ENCODE measurements at regions not wholly inside any gene's neighbourhood (a gene's known extent, or its start where the extent isn't known, plus 50 kb on each side); places are given as distances from the start of the nearest gene placed in this dataset.
A peak's percentile ranks its signal among the peaks of the same experiment; 100 is the strongest.

GRCh38 chr7:157486007-157486755 lies 149.4 kb downstream of the DNAJB6 start:
- no peaks in the 10 kb centered on the region for H3K36me3 ChIP-seq (ENCODE audit: control insufficient read depth, insufficient read depth, low read length)
- no peak for DNase-seq (ENCODE audit: low read depth in 2 of 2)
- H3K4me2 ChIP-seq (ENCODE audit: extremely low read depth, insufficient read depth, low read length), result no peak overlapping the region
- H3K27me3 ChIP-seq (ENCODE audit: control insufficient read depth, insufficient read depth, low read length), result no peaks in the 10 kb centered on the region
- TF ChIP-seq CTCF (conservative IDR thresholded peaks at IDR 0.05 in 1 of 2, IDR thresholded peaks at IDR 0.05 in 1 of 2; ENCODE audit: low read depth in 1 of 2, low read length in 2 of 2) (no peak), EZH2 (IDR thresholded peaks at IDR 0.05; ENCODE audit: low read length, missing control alignments) (no peak)
- H3K4me1 ChIP-seq (ENCODE audit: control insufficient read depth, extremely low read depth, insufficient read depth, low read length), result no peaks in the 10 kb centered on the region
- no peaks in the 10 kb centered on the region for H3K79me2 ChIP-seq (ENCODE audit: control insufficient read depth, insufficient read depth, low read length)
- H4K20me1 ChIP-seq (ENCODE audit: control insufficient read depth, extremely low read depth, insufficient read depth, low read length), result no peaks in the 10 kb centered on the region
- no peak overlapping the region for H3K9ac ChIP-seq (ENCODE audit: insufficient read depth, low read length)
- H3K4me3 ChIP-seq (replicated peaks in 1 of 4; ENCODE audit: control extremely low read depth in 1 of 4, insufficient read depth in 1 of 4, low read depth in 3 of 4, low read length in 4 of 4), result no peak overlapping the region
- H3K9me3 ChIP-seq (ENCODE audit: control insufficient read depth, insufficient read depth, low read depth, low read length), result peaks cover 3% of the 10 kb centered on the region
- H2AFZ ChIP-seq (ENCODE audit: low read length), result no peak overlapping the region
- H3K27ac ChIP-seq (ENCODE audit: insufficient read depth, low read length), result no peak overlapping the region

- H3K79me2 ChIP-seq (ENCODE audit: control insufficient read depth, insufficient read depth, low read length), result no peaks in the 10 kb centered on the region
- no peaks in the 10 kb centered on the region for H3K9me3 ChIP-seq (ENCODE audit: control insufficient read depth, insufficient read depth, low read depth, low read length)
- DNase-seq (ENCODE audit: low read depth in 2 of 2), result no peak
- no peaks in the 10 kb centered on the region for H3K4me1 ChIP-seq (ENCODE audit: control insufficient read depth, extremely low read depth, insufficient read depth, low read length)
- no peaks in the 10 kb centered on the region for H4K20me1 ChIP-seq (ENCODE audit: control insufficient read depth, extremely low read depth, insufficient read depth, low read length)
- H3K27me3 ChIP-seq (ENCODE audit: control insufficient read depth, insufficient read depth, low read length), result no peaks in the 10 kb centered on the region
- no peak overlapping the region for H3K27ac ChIP-seq (ENCODE audit: insufficient read depth, low read length)
- H3K4me3 ChIP-seq (replicated peaks in 1 of 4; ENCODE audit: control extremely low read depth in 1 of 4, insufficient read depth in 1 of 4, low read depth in 3 of 4, low read length in 4 of 4), result no peak overlapping the region
- no peak overlapping the region for H3K9ac ChIP-seq (ENCODE audit: insufficient read depth, low read length)
- H3K36me3 ChIP-seq (ENCODE audit: control insufficient read depth, insufficient read depth, low read length), result no peaks in the 10 kb centered on the region
- no peak overlapping the region for H3K4me2 ChIP-seq (ENCODE audit: extremely low read depth, insufficient read depth, low read length)
- TF ChIP-seq EZH2 (IDR thresholded peaks at IDR 0.05; ENCODE audit: low read length, missing control alignments), result no peak
- TF ChIP-seq CTCF (conservative IDR thresholded peaks at IDR 0.05 in 1 of 2, IDR thresholded peaks at IDR 0.05 in 1 of 2; ENCODE audit: low read depth in 1 of 2, low read length in 2 of 2), result no peak
- H2AFZ ChIP-seq (ENCODE audit: low read length), result no peak overlapping the region
Measured at GRCh38 chr7:157487046-157487770, 150.4 kb downstream of the DNAJB6 start.

GRCh38 chr7:157488281-157488680 lies 151.5 kb downstream of the DNAJB6 start:
- DNase-seq (ENCODE audit: low read depth in 2 of 2), result peak in 1 of 2 donors; percentile 44
- no peak overlapping the region for H2AFZ ChIP-seq (ENCODE audit: low read length)
- no peak overlapping the region for H3K9ac ChIP-seq (ENCODE audit: insufficient read depth, low read length)
- no peaks in the 10 kb centered on the region for H3K27me3 ChIP-seq (ENCODE audit: control insufficient read depth, insufficient read depth, low read length)
- no peaks in the 10 kb centered on the region for H3K79me2 ChIP-seq (ENCODE audit: control insufficient read depth, insufficient read depth, low read length)
- H3K36me3 ChIP-seq (ENCODE audit: control insufficient read depth, insufficient read depth, low read length), result no peaks in the 10 kb centered on the region
- no peaks in the 10 kb centered on the region for H3K9me3 ChIP-seq (ENCODE audit: control insufficient read depth, insufficient read depth, low read depth, low read length)
- H3K4me1 ChIP-seq (ENCODE audit: control insufficient read depth, extremely low read depth, insufficient read depth, low read length), result no peaks in the 10 kb centered on the region
- no peak overlapping the region for H3K4me3 ChIP-seq (replicated peaks in 1 of 4; ENCODE audit: control extremely low read depth in 1 of 4, insufficient read depth in 1 of 4, low read depth in 3 of 4, low read length in 4 of 4)
- H4K20me1 ChIP-seq (ENCODE audit: control insufficient read depth, extremely low read depth, insufficient read depth, low read length), result no peaks in the 10 kb centered on the region
- TF ChIP-seq EZH2 (IDR thresholded peaks at IDR 0.05; ENCODE audit: low read length, missing control alignments), result no peak
- no peak for TF ChIP-seq CTCF (conservative IDR thresholded peaks at IDR 0.05 in 1 of 2, IDR thresholded peaks at IDR 0.05 in 1 of 2; ENCODE audit: low read depth in 1 of 2, low read length in 2 of 2)
- no peak overlapping the region for H3K27ac ChIP-seq (ENCODE audit: insufficient read depth, low read length)
- no peak overlapping the region for H3K4me2 ChIP-seq (ENCODE audit: extremely low read depth, insufficient read depth, low read length)
